OCI-LY7 (cell line): ENCODE measurements at regions not wholly inside any gene's neighbourhood (a gene's known extent, or its start where the extent isn't known, plus 50 kb on each side); places are given as distances from the start of the nearest gene placed in this dataset.

Experiments
- EZH2phosphoT487 ChIP-seq: fragments of 200-600 bp; sonication (generic); IDR thresholded peaks from 2 replicates; pipeline ENCODE4 v1.6.1; 2018; ENCODE audit warnings: low read depth, borderline replicate concordance, mild to moderate bottlenecking, mixed run types, antibody characterized with exemption, low read length, moderate library complexity, mixed read lengths
- TF ChIP-seq, protein P1 (sequence below): fragments of 200-600 bp; sonication (generic); conservative IDR thresholded peaks from 2 replicates; pipeline ENCODE4 v1.5.1; 2014; ENCODE audit warnings: mild to moderate bottlenecking, antibody characterized with exemption, low read length, moderate library complexity, mixed read lengths

DNA sequence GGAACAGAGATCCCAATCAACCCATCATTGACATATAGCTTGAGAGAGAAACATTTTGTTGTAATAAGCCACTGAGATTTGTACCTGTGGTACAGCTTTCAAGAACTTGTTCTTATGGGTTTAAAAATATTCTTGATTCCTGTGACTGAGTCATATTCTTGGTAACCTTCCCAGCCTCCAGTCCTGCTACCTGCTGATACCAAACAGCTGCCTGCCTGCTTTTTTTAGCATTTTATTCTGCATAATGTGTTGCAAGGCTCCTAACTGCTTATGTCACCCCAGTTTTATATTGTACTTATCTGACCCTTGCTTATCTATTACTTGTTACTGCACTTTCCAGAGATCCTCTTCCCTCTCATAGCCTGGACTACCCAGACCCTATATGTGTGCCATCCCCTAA lies 349.3 kb upstream of the SOX2 start:
- TF ChIP-seq, protein P1, sequence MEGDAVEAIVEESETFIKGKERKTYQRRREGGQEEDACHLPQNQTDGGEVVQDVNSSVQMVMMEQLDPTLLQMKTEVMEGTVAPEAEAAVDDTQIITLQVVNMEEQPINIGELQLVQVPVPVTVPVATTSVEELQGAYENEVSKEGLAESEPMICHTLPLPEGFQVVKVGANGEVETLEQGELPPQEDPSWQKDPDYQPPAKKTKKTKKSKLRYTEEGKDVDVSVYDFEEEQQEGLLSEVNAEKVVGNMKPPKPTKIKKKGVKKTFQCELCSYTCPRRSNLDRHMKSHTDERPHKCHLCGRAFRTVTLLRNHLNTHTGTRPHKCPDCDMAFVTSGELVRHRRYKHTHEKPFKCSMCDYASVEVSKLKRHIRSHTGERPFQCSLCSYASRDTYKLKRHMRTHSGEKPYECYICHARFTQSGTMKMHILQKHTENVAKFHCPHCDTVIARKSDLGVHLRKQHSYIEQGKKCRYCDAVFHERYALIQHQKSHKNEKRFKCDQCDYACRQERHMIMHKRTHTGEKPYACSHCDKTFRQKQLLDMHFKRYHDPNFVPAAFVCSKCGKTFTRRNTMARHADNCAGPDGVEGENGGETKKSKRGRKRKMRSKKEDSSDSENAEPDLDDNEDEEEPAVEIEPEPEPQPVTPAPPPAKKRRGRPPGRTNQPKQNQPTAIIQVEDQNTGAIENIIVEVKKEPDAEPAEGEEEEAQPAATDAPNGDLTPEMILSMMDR, result no peak
- TF ChIP-seq EZH2phosphoT487, result no peak
